Skeletal muscle tissue (tissue), 3 donors: ENCODE measurements at regions not wholly inside any gene's neighbourhood (a gene's known extent, or its start where the extent isn't known, plus 50 kb on each side); places are given as distances from the start of the nearest gene placed in this dataset.

Experiments used
- H3K27ac ChIP-seq: one replicate; pipeline ENCODE4 v1.7.0; 2013; ENCODE audit warnings: mild to moderate bottlenecking, low read depth, low read length, inconsistent platforms
- H3K27me3 ChIP-seq, 3 donors: one replicate each; pipeline ENCODE4 v1.7.0; 2013; ENCODE audit warnings: low read length in 3 of 3; ENCODE audit not compliant: control insufficient read depth in 3 of 3, insufficient read depth in 3 of 3
- H3K36me3 ChIP-seq, 3 donors: one replicate each; pipeline ENCODE4 v1.7.0; 2013; ENCODE audit warnings: low read length in 3 of 3; ENCODE audit not compliant: control insufficient read depth in 3 of 3, insufficient read depth in 3 of 3
- H3K4me1 ChIP-seq, 3 donors: one replicate each; pipeline ENCODE4 v1.7.0; 2013; ENCODE audit warnings: low read length in 3 of 3, mild to moderate bottlenecking in 3 of 3; ENCODE audit not compliant: control insufficient read depth in 3 of 3, insufficient read depth in 3 of 3
- H3K4me3 ChIP-seq, 3 donors: one replicate each; pipeline ENCODE4 v1.7.0; 2013; ENCODE audit warnings: low read length in 3 of 3
- H3K9ac ChIP-seq, 3 donors: one replicate each; pipeline ENCODE4 v1.7.0; 2013; ENCODE audit warnings: low read length in 3 of 3, mild to moderate bottlenecking in 3 of 3, moderate library complexity in 2 of 3, low read depth in 1 of 3
- H3K9me3 ChIP-seq, 3 donors: one replicate each; pipeline ENCODE4 v1.7.0; 2013; ENCODE audit warnings: low read length in 3 of 3; ENCODE audit not compliant: control insufficient read depth in 3 of 3
- donor health status: Osteomylitis.

DNA sequence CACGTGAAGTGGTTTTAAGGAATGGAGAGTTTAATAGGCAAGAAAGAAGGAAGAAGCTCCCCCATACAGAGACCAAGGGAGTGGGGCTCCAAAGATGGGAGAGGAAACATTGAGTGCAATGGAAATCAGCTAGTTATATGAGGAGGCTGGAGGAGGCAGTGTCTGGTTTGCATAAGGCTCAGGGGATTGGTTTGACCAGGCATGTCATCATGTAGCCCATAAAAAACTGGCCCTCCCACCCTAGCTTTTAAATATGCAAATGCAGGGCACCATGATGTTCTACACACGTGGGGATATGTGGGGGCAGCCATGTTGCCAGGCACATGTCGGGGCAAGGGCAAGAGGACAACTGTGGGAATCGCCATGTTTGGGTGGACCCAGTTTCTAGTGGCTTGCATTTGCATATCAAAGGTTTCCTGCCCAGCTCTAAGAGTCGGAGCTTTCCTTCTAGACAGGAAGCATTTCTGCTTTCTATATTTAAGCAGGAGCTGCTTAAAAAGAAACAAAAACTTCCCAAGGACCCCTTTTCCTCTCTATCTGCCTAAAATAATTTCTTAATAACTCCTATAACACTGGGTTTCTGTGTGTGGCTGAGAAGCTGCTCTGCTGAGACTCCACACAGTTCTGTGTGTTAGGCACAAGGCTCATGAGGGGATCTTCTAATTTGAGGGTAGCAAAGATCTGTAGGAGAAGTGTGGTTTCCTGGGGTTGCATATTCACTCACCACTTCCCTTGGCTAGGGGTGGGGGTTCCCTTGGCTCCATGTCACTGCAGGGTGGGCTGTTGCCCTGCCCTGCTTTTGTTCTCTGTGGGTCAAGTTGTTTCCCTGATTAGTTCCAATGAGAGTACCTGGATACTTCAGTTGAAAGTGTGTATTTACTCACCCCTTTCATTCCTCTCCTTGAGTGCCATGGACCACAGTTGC is 113.5 kb downstream of the VSIG4 start:
- H3K36me3 ChIP-seq, result no peaks in the 10 kb centered on the region
- H3K9me3 ChIP-seq, result no peaks in the 10 kb centered on the region
- H3K9ac ChIP-seq, result no peak overlapping the region
- no peak overlapping the region for H3K27ac ChIP-seq
- H3K4me1 ChIP-seq, result no peaks in the 10 kb centered on the region
- no peak overlapping the region for H3K4me3 ChIP-seq
- H3K27me3 ChIP-seq, result no peaks in the 10 kb centered on the region

DNA sequence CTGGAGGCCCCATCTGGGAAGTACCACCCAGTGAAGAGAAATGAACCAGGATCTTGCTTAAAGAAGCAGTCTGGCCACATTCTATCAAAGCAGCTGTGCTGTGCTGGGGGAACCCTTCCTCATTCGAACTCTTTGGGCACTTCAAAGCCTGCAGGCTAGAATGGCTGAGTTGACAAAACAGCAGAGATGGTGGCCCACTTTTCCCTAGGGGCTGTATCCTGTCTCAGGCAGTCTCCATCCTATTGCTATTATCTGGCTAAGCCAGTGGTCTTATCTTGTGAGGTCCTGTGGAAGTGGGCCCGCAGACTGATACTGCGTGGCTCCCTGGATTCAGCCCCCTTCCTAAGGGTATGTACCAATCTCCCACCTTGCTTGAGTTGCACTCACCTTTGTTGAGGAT is 114.3 kb downstream of the VSIG4 start:
- Histone ChIP-seq H3K27me3 (no peaks in the 10 kb centered on the region), H3K4me3 (no peak overlapping the region)

DNA sequence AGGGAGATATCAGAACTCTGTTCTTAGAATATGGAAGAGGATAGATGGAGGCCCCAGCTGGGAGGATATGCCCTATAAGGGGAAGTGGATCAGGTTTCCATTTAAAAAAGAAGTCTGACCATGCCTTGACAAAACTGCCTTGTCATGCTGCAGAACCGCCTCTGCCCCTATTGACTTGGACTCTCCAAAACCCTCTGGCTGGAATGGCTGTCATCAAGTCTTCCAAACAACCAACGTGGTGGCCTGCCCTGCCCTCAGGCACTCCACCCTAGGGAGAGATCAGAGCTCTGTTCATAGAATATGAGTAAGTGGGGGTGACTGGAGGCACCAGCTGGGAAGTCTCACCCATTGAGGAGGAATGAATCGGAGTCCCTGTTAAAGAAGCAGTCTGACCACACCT is 114.9 kb downstream of the VSIG4 start:
- Histone ChIP-seq H3K27ac (no peak overlapping the region), H3K9ac (no peak overlapping the region), H3K9me3 (no peaks in the 10 kb centered on the region), H3K4me3 (no peak overlapping the region), H3K36me3 (no peaks in the 10 kb centered on the region), H3K4me1 (no peaks in the 10 kb centered on the region), H3K27me3 (no peaks in the 10 kb centered on the region)

More for the DNA sequence above, 114.3 kb downstream of the VSIG4 start:
- H3K36me3 ChIP-seq, result no peaks in the 10 kb centered on the region
- H3K27ac ChIP-seq, result no peak overlapping the region
- no peaks in the 10 kb centered on the region for H3K9me3 ChIP-seq
- no peaks in the 10 kb centered on the region for H3K4me1 ChIP-seq
- no peak overlapping the region for H3K9ac ChIP-seq

DNA sequence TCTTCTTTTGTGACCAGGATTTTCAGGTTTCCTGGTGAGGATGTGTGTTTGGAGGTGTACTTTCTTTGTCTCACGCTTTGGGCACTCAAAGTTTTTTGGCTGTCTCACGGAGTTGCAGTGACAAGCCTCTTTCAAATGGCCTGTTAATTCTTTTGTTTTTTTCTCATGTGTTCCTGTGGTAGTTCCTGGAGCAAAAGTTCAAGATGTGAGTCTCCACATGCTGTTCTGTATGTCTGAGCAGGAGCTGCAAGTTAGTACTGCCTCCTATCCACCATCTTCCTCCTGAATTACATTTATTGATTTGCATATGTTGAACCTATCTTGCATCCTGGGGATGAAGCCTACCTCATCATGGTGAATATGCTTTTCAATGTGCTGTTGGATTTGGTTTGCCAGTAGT is 118.5 kb downstream of the VSIG4 start:
- Histone ChIP-seq H3K4me3 (no peak overlapping the region), H3K9me3 (no peaks in the 10 kb centered on the region), H3K4me1 (no peaks in the 10 kb centered on the region), H3K27ac (no peak overlapping the region), H3K36me3 (no peaks in the 10 kb centered on the region), H3K9ac (no peak overlapping the region), H3K27me3 (no peaks in the 10 kb centered on the region)

DNA sequence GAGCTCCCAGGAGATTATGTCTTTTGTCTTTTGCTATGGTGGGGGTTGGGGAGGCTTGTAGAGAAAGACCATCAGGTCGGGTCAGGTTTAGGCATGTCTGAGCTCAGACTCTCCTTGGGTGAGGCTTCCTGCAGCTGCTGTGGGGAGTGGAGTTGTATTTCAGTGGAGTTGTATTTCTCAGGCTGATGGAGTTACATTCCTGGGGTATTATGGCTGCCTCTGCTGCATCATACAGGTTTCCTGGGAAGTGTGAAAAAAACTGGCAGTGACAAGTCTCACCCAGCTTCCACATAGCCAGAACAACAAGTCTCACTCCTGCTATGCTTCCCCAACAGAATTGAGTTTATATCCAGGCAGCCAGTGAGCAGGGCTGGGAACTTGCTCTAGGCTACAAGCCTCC is 119.3 kb downstream of the VSIG4 start:
- H3K27me3 ChIP-seq, result no peaks in the 10 kb centered on the region
- H3K4me1 ChIP-seq, result no peaks in the 10 kb centered on the region

DNA sequence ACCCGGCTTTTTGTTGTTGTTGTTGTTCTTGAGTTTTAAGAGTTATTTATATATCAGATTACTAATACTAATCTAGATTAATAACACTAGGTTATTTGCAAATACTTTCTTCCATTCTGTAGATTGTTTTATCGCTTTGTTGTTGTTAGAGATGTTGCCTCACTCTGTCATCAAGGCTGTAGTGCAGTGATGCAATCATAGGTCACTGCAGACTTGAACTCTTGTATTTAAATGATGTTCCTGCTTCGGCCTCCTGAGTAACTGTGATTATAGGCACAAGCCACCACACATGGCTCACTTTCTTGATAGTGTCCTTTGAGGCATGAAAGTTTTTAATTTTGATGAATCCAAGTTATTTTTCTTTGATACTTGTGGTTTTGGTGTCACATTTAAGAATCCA is 129.0 kb downstream of the VSIG4 start:
- Histone ChIP-seq H3K27me3 (no peaks in the 10 kb centered on the region), H3K27ac (no peak overlapping the region), H3K4me1 (no peaks in the 10 kb centered on the region), H3K9me3 (peaks cover 0 to 1% (median 0%) of the 10 kb centered on the region in 3 donors), H3K4me3 (no peak overlapping the region), H3K9ac (no peak overlapping the region), H3K36me3 (no peaks in the 10 kb centered on the region)

More for the DNA sequence above, 119.3 kb downstream of the VSIG4 start:
- no peak overlapping the region for H3K4me3 ChIP-seq
- no peaks in the 10 kb centered on the region for H3K9me3 ChIP-seq
- H3K9ac ChIP-seq, result no peak overlapping the region
- no peak overlapping the region for H3K27ac ChIP-seq
- no peaks in the 10 kb centered on the region for H3K36me3 ChIP-seq

DNA sequence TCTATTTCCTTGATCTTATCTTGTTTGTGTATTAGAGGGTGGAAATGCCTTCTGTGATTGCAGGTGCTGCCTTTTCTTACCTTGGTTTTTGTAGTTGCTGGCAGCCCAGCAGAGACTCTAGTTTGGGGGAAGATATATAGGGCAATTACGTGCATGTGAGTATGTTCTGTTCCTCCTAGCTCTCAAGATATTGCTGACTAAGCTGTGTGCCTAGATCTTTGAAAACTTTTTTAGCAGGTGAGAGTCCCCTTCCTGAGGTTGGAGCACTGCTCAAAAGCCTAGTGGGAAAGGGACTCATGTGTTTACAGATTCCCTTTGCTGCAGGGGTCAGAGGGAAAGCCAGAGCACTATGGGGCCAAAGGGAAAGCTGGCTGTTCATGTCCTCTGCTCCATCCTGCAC is 136.1 kb downstream of the VSIG4 start:
- no peak overlapping the region for H3K27ac ChIP-seq
- H3K9ac ChIP-seq, result no peak overlapping the region
- H3K4me1 ChIP-seq, result no peaks in the 10 kb centered on the region
- no peaks in the 10 kb centered on the region for H3K36me3 ChIP-seq
- no peaks in the 10 kb centered on the region for H3K27me3 ChIP-seq
- H3K9me3 ChIP-seq, result no peaks in the 10 kb centered on the region
- H3K4me3 ChIP-seq, result no peak overlapping the region

DNA sequence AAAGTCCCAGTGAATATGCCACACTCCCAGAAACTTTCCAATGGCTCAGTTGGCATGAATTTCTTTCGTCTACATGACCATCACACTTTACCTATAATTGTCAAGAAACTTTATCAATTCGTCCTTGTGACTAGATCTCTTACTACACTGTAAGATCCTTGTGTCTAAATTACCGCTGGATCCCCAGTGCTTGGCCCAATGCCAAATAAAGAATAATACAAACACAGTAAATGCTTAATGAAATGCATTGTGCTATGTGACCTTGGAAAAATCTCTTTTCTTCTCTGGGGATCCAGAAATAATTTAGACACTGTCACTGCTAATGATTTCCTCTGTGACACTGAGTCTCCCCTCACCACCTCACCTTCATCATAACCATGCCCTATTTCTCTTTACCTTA is 137.9 kb downstream of the VSIG4 start:
- no peaks in the 10 kb centered on the region for H3K9me3 ChIP-seq
- no peaks in the 10 kb centered on the region for H3K27me3 ChIP-seq
- no peak overlapping the region for H3K27ac ChIP-seq
- H3K9ac ChIP-seq, result no peak overlapping the region
- no peak overlapping the region for H3K4me3 ChIP-seq
- H3K4me1 ChIP-seq, result no peaks in the 10 kb centered on the region
- H3K36me3 ChIP-seq, result no peaks in the 10 kb centered on the region

DNA sequence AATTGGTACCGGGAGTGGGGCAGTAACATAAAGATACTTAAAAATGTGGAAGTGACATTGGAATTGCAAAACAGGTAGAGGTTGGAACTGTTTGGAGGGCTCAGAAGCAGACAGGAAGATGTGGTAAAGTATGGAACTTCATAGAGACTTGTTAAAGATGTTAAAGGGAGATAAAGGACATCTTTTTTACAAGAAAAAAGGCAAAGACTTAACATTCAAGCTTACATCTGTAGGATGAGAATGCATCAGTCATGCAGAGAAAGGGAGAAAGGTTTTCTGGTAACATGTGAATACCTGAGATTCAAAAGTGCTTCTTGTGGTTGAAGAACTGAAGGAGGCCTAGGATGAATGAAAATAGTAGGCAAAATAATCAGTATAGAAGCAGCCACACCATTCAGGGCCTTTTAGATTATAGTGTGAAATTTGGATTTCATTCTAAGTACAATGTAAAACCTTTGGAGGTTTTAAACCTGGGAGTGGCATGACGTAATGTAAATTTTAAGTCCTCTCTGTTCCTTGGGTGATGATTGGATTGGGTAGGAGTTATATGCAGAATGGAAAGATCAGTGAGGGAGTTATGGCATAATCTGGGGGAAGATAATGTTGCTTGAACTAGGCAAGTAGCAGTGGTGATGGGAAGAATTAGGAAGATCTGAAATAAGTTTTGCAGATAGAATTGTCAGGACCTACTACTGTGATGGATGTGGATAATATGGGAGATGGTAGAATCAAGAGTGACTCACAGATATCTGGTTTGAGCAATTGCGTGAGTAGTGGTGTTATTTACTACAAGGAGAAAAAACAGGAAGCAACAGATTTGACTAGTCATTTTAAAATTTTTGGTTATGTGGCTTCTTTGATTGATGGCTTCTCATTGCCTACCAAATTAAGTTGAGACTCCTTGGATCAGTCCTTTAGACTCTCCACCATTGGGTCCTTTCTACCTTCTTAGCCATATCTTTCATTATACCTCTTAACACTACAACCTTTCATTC is 138.7 kb downstream of the VSIG4 start:
- Histone ChIP-seq H3K27ac (no peak overlapping the region), H3K4me1 (no peaks in the 10 kb centered on the region), H3K36me3 (no peaks in the 10 kb centered on the region), H3K9me3 (no peaks in the 10 kb centered on the region), H3K27me3 (no peaks in the 10 kb centered on the region), H3K9ac (no peak overlapping the region), H3K4me3 (no peak overlapping the region)

DNA sequence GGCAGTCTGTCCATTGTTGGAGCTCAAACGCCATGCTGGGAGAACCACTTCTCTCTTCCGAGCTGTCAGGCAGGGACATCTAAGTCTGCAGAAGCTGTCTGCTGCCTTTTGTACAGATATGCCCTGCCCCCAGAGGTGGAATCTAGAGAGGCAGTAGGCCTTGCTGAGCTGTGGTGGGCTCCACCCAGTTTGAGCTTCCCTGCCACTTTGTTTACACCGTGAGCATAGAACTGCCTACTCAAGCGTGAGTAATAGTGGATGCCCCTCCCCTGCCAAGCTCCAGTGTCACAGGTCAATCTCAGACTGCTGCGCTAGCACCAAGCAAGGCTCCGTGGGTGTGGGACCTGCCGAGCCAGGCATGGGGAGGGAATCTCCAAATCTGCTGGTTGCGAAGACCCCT is 145.7 kb downstream of the VSIG4 start:
- Histone ChIP-seq H3K9me3 (no peaks in the 10 kb centered on the region), H3K4me3 (no peak overlapping the region), H3K9ac (no peak overlapping the region), H3K27me3 (no peaks in the 10 kb centered on the region), H3K4me1 (no peaks in the 10 kb centered on the region), H3K27ac (no peak overlapping the region), H3K36me3 (no peaks in the 10 kb centered on the region)
